KMS-11 (cell line): ENCODE measurements at regions not wholly inside any gene's neighbourhood (a gene's known extent, or its start where the extent isn't known, plus 50 kb on each side); places are given as distances from the start of the nearest gene placed in this dataset.
"Not testable (repeated sequence)": the region's sequence is repeated elsewhere in the genome, so short reads cannot be mapped to it uniquely, and the experiment has no call there.

Source experiments
- H2AFZ ChIP-seq: fragments of 200-600 bp; sonication (generic); 2 replicates; pipeline ENCODE4 v1.6.1; 2016; ENCODE audit warnings: antibody characterized with exemption, mixed run types, low read depth
- H3K27ac ChIP-seq: fragments of 200-600 bp; sonication (generic); 2 replicates; pipeline ENCODE4 v1.6.1; 2016; ENCODE audit warnings: mild to moderate bottlenecking, mixed run types
- H3K27me3 ChIP-seq: fragments of 200-600 bp; sonication (generic); 2 replicates; pipeline ENCODE4 v1.6.1; 2017; ENCODE audit warnings: mild to moderate bottlenecking, low read depth, mixed run types, moderate library complexity; ENCODE audit not compliant: insufficient read depth
- H3K36me3 ChIP-seq: fragments of 200-600 bp; sonication (generic); 2 replicates; pipeline ENCODE4 v1.6.1; 2017; ENCODE audit warnings: mild to moderate bottlenecking, mixed run types; ENCODE audit not compliant: insufficient read depth
- H3K4me1 ChIP-seq: fragments of 200-600 bp; sonication (generic); 2 replicates; pipeline ENCODE4 v1.6.1; 2016; ENCODE audit warnings: mild to moderate bottlenecking, low read depth, mixed run types; ENCODE audit not compliant: poor library complexity, severe bottlenecking
- H3K4me2 ChIP-seq: fragments of 200-600 bp; sonication (generic); 2 replicates; pipeline ENCODE4 v1.7.0; 2016; ENCODE audit warnings: mild to moderate bottlenecking, mixed run types
- H3K4me3 ChIP-seq: fragments of 200-600 bp; sonication (generic); IDR thresholded peaks from 2 replicates; pipeline ENCODE4 v1.6.1; 2017; ENCODE audit warnings: low read depth, low read length, mixed read lengths; ENCODE audit not compliant: insufficient read depth
- H3K79me2 ChIP-seq: fragments of 200-600 bp; sonication (generic); 2 replicates; pipeline ENCODE4 v1.6.1; 2016; ENCODE audit warnings: low read depth, mixed run types; ENCODE audit not compliant: insufficient read depth
- H3K9ac ChIP-seq: fragments of 200-600 bp; sonication (generic); 2 replicates; pipeline ENCODE4 v1.6.1; 2016; ENCODE audit warnings: mild to moderate bottlenecking, mixed run types
- H4K20me1 ChIP-seq: fragments of 200-600 bp; sonication (generic); 2 replicates; pipeline ENCODE4 v1.6.1; 2016; ENCODE audit warnings: mild to moderate bottlenecking, mixed run types; ENCODE audit not compliant: insufficient read depth
- CTCF ChIP-seq: fragments of 200-600 bp; sonication (generic); conservative IDR thresholded peaks from 2 replicates; pipeline ENCODE4 v1.6.1; 2017; ENCODE audit warnings: low read depth, mild to moderate bottlenecking, antibody characterized with exemption, low read length, moderate library complexity, mixed read lengths

DNA sequence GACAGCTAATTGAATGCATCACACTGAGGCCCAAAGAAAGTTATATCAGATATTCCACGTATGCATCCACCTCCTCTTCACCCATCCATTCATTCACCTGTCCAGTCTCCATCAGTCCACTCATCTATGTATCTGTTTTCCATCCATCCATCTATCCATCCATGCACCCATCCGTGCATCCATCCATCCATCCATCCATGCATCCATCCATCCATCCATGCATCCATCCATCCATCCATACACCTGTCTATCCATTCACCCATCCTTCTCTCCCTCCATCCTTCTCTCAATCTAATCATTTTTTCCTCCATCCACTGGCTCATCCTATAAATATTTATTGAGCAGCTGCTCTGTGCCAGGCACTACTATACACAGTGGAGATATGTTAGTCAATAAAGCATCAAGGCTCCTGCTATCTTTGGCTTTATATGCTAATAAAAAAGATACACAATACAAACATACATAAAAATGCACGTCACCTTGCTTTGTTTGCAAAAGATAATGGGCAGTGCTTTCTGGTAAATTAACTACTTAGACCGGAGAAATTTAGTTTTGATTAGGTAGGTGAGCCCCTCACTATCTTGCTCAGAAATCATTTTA lies 442.0 kb upstream of the KLF6 start:
- Histone ChIP-seq H3K4me1 (no peaks in the 10 kb centered on the region), H3K36me3 (no peaks in the 10 kb centered on the region), H3K27me3 (no peaks in the 10 kb centered on the region), H3K4me3 (no peak overlapping the region), H3K27ac (no peak overlapping the region), H4K20me1 (no peaks in the 10 kb centered on the region), H3K9ac (no peak overlapping the region), H3K79me2 (no peaks in the 10 kb centered on the region), H3K4me2 (no peak overlapping the region), H2AFZ (no peak overlapping the region)
- TF ChIP-seq CTCF, result no peak

DNA sequence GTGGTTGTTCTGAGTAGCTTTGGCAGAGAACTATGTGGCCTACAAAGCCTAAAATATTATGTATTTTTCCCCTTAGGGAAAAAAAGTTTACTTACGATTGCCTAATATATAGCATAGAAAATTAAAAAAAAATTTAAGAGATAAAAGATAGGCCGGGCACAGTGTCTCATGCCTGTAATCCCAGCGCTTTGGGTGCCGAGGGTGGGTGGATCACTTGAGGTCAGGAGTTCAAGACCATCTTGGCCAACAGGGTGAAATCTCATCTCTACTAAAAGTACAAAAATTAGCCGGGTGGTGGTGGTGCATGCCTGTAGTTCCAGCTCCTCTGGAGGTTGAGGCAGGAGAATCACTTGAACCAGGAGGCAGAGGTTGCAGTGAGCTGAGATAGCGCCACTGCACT lies 439.2 kb upstream of the KLF6 start:
- Histone ChIP-seq H3K4me3 (no peak overlapping the region), H3K27ac (no peak overlapping the region), H3K4me1 (no peaks in the 10 kb centered on the region), H3K36me3 (no peaks in the 10 kb centered on the region), H3K79me2 (no peaks in the 10 kb centered on the region), H3K4me2 (no peak overlapping the region), H2AFZ (no peak overlapping the region), H3K9ac (no peak overlapping the region), H4K20me1 (no peaks in the 10 kb centered on the region), H3K27me3 (no peaks in the 10 kb centered on the region)
- TF ChIP-seq CTCF, result no peak

DNA sequence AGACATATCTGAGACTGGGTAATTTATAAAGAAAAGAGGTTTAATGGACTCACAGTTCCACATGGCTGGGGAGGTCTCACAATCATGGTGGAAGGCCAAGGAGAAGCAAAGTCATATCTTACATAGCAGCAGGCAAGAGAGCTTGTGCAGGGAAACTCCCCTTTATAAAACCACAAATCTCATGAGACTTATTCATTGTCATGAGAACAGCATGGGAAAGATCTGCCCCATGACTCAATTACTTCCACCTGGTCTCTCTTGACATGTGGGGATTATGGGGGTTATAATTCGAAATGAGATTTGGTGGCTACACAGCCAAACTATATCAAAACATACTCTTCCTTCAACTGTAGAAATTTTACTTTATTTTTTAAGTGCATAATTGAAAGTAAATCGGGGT lies 436.3 kb upstream of the KLF6 start:
- not testable (repeated sequence) for H3K9ac ChIP-seq, H3K27me3 ChIP-seq, H3K79me2 ChIP-seq, H3K4me2 ChIP-seq, H3K27ac ChIP-seq, H3K4me1 ChIP-seq, H3K36me3 ChIP-seq, H4K20me1 ChIP-seq, H2AFZ ChIP-seq, H3K4me3 ChIP-seq

DNA sequence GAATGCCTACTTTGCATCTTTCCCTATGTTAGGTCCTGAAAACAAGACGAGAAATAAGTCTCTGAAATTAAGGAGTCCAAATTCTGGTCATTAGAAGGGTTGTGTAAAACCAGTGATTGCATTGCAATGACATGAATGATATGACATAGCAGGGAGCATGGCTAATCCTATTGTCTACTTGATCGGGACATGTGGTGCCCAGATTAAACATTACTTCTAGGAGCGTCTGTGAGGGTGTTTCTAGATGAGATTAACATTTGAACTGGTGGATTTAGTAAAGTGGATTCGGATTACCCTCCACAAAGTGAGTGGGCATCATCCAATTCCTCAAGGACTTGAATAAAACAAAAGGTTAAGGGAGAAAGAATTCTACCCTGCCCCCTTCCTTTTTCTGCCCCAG lies 434.9 kb upstream of the KLF6 start:
- Histone ChIP-seq H4K20me1 (no peaks in the 10 kb centered on the region), H3K4me1 (no peaks in the 10 kb centered on the region), H3K27ac (no peak overlapping the region), H3K9ac (no peak overlapping the region), H3K27me3 (no peaks in the 10 kb centered on the region), H3K79me2 (no peaks in the 10 kb centered on the region), H3K36me3 (no peaks in the 10 kb centered on the region), H3K4me2 (no peak overlapping the region), H2AFZ (no peak overlapping the region), H3K4me3 (no peak overlapping the region)
- TF ChIP-seq CTCF, result no peak

DNA sequence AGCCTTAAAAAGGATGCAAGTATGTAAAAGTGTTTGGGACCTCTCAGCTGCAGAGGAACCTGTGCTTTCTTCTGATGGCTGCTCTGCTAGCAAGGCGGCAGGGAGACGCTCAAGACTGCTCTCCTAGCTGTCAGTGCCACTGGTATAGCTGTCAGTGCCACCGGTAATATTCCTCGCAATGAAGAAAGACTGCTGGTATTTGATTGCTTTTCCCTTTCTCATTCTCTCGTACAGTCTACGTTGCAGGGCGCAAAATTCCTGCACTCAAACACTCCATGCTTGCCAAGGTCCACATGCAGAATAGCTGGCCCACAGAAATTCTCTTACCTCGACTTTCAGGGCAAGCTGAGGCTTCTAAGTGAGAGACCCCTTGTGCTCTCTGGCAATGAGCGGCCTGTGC lies 432.6 kb upstream of the KLF6 start:
- Histone ChIP-seq H4K20me1 (no peaks in the 10 kb centered on the region), H2AFZ (no peak overlapping the region), H3K27ac (no peak overlapping the region), H3K36me3 (no peaks in the 10 kb centered on the region), H3K4me3 (no peak overlapping the region), H3K79me2 (no peaks in the 10 kb centered on the region), H3K4me2 (no peak overlapping the region), H3K9ac (no peak overlapping the region), H3K27me3 (no peaks in the 10 kb centered on the region), H3K4me1 (no peaks in the 10 kb centered on the region)
- TF ChIP-seq CTCF, result no peak
